Epithelial cell of esophagus (primary cell): ENCODE measurements at regions not wholly inside any gene's neighbourhood (a gene's known extent, or its start where the extent isn't known, plus 50 kb on each side); places are given as distances from the start of the nearest gene placed in this dataset.

Experiments used
- DNase-seq: peaks from one replicate; pipeline ENCODE4 v3.0.0; 2010; ENCODE audit warnings: low read depth
- H3K4me3 ChIP-seq: 2 replicates; pipeline ENCODE4 v1.5.1; 2011; ENCODE audit warnings: mild to moderate bottlenecking, low read length, control low read depth
- TF ChIP-seq, protein P1 (sequence below): IDR thresholded peaks from 2 replicates; pipeline ENCODE4 v1.5.1; 2011; ENCODE audit warnings: low read depth, mild to moderate bottlenecking, low read length, control low read depth, inconsistent platforms; ENCODE audit not compliant: insufficient read depth; ENCODE audit errors: missing control alignments

DNA sequence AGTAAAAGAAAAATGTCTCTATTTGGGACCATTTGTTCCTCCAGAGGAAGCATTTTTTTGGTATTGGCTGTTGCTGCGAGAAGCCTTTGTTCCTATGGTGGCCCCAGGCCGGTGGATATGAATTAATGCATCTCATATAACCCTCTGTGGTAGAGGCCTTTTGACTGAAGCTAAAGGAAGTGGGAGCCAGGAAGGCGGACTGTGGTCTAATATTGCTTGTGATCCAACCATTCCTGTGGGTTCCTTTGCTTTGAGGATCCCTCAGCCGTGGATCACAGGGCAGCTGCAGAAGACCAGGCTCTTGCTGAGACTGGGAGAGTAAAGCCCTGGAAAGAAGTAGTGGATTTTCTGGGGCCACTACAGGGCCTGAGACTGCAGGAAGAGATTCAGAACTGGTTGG lies 68.3 kb upstream of the NAV2 start:
- TF ChIP-seq, protein P1, sequence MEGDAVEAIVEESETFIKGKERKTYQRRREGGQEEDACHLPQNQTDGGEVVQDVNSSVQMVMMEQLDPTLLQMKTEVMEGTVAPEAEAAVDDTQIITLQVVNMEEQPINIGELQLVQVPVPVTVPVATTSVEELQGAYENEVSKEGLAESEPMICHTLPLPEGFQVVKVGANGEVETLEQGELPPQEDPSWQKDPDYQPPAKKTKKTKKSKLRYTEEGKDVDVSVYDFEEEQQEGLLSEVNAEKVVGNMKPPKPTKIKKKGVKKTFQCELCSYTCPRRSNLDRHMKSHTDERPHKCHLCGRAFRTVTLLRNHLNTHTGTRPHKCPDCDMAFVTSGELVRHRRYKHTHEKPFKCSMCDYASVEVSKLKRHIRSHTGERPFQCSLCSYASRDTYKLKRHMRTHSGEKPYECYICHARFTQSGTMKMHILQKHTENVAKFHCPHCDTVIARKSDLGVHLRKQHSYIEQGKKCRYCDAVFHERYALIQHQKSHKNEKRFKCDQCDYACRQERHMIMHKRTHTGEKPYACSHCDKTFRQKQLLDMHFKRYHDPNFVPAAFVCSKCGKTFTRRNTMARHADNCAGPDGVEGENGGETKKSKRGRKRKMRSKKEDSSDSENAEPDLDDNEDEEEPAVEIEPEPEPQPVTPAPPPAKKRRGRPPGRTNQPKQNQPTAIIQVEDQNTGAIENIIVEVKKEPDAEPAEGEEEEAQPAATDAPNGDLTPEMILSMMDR = no peak
- no peak overlapping the region for H3K4me3 ChIP-seq
- no peak for DNase-seq

DNA sequence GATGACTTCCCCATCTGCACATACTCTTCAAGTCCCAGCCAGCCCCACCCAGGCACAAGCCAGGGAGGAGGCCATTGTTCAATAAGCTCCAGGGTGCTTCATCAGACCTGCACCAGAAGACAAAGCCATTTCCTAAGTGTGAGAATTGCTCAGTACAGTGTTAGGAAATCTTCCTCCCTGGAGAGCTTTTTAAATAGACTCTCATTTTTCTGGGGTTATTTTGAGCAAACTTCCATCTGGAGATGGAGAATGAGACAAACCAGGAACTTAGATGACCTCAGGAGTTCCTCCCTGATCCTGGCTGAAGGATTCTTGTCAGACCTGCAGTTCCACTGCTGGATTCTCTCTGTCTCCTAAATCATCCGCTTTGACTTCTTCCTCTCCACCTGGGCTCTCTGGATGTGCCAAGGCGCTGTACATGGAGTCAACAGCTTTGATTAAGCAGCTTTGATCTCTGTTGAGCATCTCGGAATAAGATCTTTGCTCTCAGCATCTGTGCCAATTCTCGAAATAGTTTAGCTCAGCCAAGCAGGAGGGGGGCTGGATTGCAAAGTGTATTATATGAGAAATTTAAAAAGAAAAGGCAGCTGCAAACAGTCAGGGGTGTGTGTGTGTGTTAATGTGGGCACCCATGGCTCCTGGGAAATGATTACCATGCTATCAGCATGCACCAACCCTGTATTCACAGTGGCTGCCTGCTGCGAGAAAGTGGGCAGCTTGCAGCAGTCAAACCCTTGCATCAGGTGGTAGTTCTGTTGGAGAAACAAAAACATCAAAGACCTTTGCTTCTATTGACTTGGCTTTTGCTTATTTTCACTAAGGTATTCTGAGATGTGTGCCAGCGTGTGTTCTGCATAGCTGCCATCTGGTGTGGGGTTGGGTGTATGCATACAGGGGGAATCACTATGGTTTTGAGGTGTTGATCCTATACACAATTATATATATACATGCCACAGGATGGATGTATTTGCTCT lies 70.2 kb upstream of the NAV2 start:
- TF ChIP-seq, protein P1 = no peak
- no peak overlapping the region for H3K4me3 ChIP-seq
- DNase-seq = peak; percentile 55

DNA sequence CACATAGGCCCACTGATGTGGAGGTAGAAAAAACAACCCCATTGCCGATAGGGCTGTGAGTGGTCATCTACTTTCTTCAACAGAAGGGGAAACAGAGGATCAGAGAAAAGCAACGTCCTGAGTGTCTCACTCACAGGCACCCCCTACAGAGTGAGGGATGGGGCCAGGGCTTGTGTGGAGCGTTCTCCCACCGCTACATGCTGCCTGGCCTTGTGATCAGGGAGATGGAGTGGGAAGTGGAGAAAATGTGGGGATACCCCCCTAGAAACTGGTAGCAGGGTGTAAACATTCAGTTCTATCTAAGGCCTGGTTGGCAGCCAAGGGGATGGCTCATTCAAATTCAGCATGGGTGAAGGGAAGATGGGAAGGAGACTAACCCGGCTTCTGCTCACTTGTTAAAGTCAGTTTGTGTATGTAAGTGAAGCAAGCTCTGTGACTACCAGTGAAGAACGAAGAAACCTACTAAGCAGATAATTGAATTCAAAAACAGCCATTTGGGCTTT lies 73.0 kb upstream of the NAV2 start:
- TF ChIP-seq, protein P1 = no peak
- no peak for DNase-seq

DNA sequence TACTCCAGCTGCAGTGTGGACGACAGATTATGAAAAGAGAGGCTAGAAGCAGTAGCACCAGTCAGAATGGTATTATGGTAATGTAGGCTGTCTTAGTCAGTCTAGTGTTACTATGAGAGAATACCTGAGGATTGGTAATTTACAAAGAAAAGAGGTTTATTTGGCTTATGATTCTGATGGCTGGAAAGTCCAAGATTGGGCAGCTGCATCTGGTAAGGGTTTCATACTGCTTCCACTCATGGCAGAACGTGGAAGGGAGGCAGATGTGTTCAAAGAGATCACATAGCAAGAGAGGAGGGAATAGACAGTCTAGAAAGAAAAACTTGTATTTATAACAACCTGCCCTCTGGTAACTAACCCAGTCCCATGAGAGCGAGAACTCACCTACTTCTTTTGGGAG lies 77.3 kb upstream of the NAV2 start:
- H3K4me3 ChIP-seq = no peak overlapping the region
- no peak for DNase-seq
- TF ChIP-seq, protein P1 = no peak

More for the DNA sequence above, 73.0 kb upstream of the NAV2 start:
- H3K4me3 ChIP-seq = no peak overlapping the region

DNA sequence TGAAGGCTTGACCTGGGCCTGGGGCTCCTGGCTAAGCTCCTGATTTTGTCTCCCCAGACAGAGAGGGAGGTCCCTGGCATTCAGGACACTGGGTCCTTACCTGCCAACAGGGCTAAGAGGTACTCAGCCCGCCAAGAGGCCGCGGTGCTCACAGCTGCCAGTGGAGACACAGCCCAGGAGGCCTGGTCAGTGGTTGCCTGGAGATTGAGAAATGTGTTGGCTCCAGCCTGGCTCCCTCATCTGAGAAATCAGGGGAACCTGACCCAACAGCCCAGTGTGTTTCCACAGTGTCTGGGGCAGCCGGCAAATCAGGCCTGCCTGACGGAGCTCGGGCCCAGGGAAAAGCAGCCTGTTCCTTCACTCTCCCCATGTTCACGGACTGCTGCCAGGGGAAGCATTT lies 79.4 kb upstream of the NAV2 start:
- H3K4me3 ChIP-seq = no peak overlapping the region
- TF ChIP-seq, protein P1 = no peak
- DNase-seq = no peak

DNA sequence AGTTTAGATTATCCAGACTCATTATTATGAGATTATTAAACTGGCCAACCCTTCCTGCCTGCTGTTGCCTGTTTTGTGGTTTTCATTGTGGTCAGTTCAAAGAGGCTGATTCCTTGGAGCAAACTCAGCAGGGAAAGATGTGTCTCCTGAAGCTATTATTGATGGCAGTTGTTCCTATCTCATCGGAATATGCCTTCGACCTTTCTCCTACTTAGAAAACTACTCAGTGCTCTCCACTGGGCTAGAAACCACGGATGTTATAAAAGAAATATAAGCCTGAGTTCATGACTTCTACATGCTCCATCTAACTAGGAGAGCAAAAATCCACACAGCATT lies 80.2 kb upstream of the NAV2 start:
- TF ChIP-seq, protein P1 = no peak
- DNase-seq = peak; percentile 68

More for the DNA sequence above, 80.2 kb upstream of the NAV2 start:
- H3K4me3 ChIP-seq = no peak overlapping the region
